SKM-1 (cell line): ENCODE measurements at regions not wholly inside any gene's neighbourhood (a gene's known extent, or its start where the extent isn't known, plus 50 kb on each side); places are given as distances from the start of the nearest gene placed in this dataset.
"Not testable (repeated sequence)": the region's sequence is repeated elsewhere in the genome, so short reads cannot be mapped to it uniquely, and the experiment has no call there.

ENCODE experiments used
- DNase-seq: peaks from one replicate; lab custom pipeline; 2025; ENCODE audit not compliant: unreplicated experiment; lab: John Stamatoyannopoulos, UW

GRCh38 chr11:110347660-110348059 is 51.2 kb upstream of the RDX start:
- DNase-seq: no peak

DNA sequence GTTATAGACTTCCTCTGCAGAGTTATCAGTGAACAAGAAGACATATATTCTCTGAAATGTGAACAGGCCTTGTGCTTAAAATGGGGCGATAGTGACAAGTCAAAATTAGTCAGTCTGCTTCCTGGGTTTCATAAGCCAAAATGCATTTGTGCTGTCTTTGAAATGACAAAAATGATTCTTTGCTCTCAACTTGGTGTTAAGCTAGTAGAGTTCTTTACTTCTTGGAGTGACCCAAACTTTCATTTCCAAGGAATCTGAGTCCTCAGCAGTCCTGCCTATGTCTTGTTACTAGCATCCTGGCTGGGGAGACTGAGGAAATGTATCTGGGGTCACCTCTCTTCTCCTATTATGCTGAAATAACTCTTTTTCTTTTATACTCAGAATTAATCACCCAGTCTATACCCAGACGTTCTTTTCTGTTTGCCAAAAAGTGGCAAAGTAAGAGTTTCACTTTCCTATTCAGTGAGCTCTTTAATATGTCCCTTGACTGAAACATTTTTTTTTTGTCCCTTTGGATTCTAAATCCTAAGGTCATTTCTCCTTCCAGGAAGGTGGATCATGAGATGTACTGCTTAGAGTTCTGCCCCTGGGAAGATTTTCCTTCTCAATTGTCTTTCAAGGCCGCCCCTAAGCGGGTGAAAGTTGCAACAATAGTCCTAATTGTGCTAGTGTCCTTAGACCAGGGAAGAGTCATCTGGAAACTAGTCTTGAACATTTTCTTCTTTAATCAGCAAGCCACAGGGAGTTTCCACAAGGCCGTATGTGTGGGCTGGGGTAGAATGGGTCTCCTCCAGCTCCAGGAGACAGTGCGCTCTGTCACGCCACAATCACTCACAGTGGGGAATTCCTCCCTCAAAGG is 53.0 kb upstream of the RDX start:
- no peak for DNase-seq

GRCh38 chr11:110349997-110350383 is 53.6 kb upstream of the RDX start:
- DNase-seq: not testable (repeated sequence)

DNA sequence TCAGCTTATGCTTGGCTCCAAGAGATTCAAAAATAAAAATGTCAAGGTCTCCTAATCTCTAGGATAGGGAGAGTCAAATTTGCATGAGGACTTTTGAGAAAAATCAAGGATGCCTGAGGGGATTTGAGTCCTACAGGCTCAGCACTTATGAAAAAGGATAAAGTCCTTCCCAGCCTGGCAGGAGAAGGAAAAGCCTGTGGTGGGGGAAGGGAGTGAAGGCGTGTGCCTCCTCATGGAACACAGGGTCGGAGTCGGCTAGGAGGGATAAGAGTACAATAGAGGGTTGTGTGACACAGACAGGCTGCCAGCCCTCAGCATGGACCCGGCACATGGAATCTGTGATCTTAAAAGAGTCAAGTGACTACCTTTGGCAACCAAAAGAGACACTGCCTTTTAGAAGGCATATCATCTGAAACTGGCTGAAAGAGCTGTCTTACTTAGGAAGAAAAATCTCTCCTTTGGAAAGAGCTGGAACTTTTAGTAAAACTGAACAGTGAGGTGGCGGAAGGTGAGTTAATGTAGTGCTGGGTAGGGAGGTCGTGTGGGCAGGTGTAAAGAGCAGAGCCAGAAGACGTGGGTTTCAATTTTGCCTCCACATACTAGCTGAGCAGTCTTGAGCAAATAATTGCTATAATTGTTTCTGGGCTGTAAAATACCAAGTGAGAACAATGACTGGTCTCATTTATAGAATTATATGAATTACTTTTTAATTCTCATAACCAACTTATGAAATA is 58.8 kb upstream of the RDX start:
- DNase-seq: no peak

DNA sequence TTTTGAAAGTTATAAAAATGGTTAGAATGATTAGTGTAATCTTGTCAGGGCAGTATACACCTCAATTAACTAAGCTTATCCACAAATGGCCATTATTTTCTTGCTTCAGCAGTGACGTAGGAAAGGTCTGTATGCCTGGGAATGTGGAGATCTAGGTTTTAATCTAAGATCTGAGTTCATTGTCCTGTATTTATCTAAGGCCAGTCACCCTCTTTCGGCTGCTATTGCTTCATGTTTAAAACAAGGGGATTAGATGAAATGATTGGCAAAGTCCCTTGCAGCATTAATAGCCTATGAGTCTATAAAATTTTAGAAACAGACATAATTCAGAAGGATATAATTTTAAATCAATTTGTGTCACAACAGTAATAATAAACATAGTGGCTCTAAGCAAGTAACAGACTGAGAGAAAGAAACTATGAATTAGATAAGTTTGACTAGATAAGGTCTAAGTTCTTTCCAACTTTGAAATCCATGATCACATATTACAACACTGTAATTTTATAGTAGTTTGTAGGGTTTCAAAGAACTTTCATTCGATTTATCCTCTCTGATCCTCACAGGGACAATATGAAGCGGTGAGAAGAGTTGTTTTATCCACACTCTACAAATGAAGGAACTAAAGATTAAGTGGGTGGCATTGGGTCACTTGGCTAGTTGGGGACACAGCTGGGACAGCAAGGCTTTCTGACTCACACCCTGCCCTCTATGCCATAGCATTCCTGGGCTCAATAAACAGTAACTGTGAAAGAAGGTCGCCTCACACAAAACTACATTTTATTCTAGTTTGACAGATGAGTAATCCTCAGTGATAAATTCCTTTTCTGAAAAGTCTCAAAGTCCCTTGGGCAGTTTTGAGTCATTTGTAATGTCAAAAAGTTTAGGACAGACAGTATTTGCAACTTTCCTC is 60.6 kb upstream of the RDX start:
- no peak for DNase-seq

- DNase-seq: no peak
These were observed 61.9 kb upstream of the RDX start for GRCh38 chr11:110358336-110358735.

DNA sequence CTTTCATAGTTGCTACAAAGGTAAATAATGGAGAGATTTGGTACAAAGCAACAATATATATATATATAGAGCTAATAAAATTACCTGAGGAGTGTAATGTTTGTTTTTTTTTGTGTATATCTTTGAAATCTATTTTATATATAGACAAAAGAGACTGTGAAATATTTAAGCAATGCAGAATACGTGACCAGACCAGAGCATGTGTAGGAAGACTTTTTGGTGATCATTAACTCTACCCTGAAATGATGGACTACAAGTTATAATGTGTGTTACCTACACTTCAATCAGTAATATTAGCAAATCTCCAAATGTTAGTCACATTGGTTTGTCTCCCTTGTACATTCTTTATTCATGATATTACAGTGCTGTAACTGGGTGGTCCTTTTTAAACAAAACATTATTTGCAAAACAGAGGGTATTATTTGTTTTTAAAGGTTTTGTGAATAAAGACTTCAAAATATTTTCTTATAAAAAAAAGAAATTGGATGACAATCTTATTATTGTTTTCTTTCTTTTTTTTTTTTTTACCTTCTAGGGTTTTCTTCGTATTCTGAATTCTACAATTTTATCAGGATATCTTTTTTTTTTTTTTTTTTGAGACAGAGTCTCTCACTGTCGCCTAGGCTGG is 64.5 kb upstream of the RDX start:
- not testable (repeated sequence) for DNase-seq

DNA sequence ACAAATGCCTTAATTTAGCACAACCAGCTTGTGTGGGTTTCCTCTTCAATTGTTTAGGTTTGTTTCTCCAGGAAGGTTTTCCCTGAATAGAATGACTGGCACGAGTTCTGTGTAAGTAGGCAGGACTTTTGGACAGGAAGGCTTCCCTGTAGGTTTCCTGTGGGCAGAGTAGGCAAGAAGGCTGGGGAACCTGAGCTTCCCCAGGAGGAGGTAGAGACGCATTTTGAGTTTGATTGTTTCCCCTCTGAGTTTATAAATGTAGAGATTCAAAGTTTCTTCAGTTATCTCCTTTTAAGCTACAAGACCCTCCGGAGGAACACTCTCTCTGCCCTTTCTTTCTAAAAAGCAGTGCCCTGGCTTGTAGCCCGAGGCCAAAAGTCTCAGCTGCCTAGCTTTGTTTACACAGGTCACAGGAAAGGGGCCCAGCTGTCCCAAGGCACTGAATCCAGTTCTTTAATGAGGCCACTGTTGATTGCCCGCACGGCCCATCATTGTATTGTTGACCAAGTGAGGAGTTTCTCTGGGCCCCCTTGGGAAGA is 66.6 kb upstream of the RDX start:
- no peak for DNase-seq

- no peak for DNase-seq
These were observed 63.5 kb upstream of the FDX1 start for GRCh38 chr11:110366291-110366690.

DNA sequence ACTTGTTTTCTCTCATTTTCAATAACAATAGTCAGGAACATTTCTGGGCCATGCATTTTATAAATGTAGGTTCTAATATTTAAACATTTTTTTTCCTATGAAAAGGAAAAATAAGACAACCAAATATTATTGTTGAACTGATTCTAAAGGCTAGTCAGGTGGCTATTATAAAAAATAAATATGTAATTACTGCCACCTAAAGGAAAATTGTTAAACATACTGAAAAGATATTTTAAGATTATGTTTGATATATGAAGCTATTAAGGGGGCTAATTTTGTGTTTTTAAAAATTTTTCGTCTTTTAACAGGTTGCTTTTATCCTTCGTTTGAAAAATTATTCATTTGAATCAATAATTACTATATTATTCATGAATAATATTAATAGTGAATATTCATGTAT is 62.2 kb upstream of the FDX1 start:
- no peak for DNase-seq

DNA sequence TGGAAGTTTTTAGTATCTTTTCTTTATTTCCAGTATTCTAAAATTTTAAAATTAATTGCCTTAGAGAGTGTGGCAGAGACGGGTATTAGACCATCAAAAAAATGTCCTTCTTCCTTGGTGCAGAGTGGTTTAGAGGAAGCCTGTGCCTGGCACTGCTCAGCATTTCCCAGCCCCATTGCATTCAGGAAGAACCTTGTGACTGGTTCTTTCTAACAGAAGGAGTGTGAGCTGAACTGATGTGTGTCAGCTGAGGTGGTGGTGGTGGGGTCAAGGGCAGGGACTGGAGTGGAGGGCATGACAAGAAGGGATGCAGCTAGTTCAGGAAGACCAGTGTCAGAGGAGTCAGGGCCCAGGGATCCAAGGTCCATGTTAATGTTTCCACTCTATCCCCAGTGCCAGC is 58.7 kb upstream of the FDX1 start:
- no peak for DNase-seq

DNA sequence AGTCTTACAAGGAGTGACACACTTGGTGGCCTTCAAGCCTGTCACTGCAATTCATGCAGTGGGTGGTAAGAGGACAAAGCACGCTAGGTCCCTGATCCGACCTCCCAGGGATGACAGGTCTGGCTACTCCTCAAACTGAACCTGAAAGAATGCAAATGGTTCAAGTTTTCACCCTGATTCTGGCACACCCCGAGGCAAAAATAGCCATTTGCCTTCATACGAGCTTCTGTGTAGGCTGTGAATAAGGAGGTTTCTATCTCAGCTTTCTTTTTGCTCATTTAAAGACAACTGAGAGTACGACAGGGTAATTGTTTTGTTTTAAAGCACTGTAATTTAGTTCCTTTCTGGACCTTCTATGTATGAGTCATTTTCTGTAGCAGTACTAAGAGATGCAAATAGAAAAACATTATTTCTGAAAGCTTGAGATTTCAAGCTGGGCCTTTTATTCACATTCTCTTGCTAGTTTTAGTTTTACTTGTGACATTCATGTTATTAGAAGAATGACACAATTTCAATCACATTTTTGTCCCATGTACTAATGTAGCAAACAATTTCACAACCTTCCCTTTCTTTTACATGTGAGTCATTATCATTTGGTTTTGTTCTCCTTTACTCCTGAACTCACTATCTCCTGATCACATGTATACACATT is 56.6 kb upstream of the FDX1 start:
- DNase-seq: no peak

GRCh38 chr11:110374921-110375320 is 54.8 kb upstream of the FDX1 start:
- peak; percentile 30 for DNase-seq

DNA sequence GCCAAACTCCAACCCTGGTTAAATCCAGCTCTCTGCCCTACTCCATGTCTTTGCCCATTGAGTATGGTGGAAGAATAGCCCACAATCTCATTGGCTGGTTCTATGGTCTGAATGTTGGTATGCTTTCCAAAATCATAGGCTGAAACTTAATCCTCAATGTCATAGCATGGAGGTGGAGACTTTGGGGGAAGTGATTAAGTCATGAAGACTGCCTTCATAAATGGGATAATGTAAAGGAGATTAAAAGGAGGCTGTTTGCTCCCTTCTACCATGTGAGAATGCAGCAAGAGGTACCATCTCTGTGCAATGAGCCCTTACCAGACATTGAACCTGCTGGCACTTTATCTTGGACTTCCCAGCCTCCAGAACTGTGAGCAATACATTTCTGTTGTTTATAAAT is 54.4 kb upstream of the FDX1 start:
- no peak for DNase-seq

GRCh38 chr11:110376021-110376420 is 53.7 kb upstream of the FDX1 start:
- DNase-seq: no peak

GRCh38 chr11:110376711-110377324 is 52.9 kb upstream of the FDX1 start:
- peak; percentile 46 for DNase-seq

- no peak for DNase-seq
These were observed 52.3 kb upstream of the FDX1 start for GRCh38 chr11:110377434-110377833.

GRCh38 chr11:110379261-110379660 is 50.5 kb upstream of the FDX1 start:
- DNase-seq: no peak

GRCh38 chr11:110379936-110380335 is 49.8 kb upstream of the FDX1 start:
- DNase-seq: no peak
